ENCODE measurements at regions not wholly inside any gene's neighbourhood (a gene's known extent, or its start where the extent isn't known, plus 50 kb on each side); places are given as distances from the start of the nearest gene placed in this dataset.

DNA sequence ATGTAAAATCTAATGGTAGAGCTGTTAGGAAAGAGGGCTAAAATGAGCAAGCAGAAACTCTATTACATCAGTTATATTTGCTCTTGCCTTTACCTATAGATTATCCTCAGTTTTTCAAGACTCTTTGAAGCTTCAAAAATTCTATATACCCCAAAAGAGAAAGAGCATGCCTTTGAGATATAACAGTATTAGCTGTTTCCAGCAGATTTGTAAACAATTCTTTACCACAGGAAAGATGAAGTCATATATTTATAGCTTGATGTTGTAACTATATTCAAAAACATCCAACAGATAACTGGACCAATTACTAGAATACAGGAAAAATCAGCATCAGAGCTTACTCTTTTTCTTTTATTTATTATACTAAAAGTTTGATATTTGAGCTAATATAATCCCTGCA, 416.2 kb upstream of the TPK1 start:
- CTCF ChIA-PET = no interaction called here
- Histone ChIP-seq H3K4me3 (replicated peaks in 1 of 3; ENCODE audit: insufficient read depth in 1 of 3, low read depth in 1 of 3, low read length in 3 of 3) (no peak overlapping the region), H2AFZ (ENCODE audit: low read depth, low read length) (no peak overlapping the region), H3K4me2 (ENCODE audit: insufficient read depth, low read length) (no peak overlapping the region), H3K9me1 (replicated peaks; ENCODE audit: control insufficient read depth, extremely low read depth, insufficient read depth, low read length) (no peaks in the 10 kb centered on the region), H3K27me3 (ENCODE audit: control insufficient read depth in 2 of 2, insufficient read depth in 2 of 2, low read length in 2 of 2) (no peaks in the 10 kb centered on the region), H3K79me2 (ENCODE audit: control insufficient read depth, insufficient read depth, low read length) (no peaks in the 10 kb centered on the region), H3K4me1 (ENCODE audit: control insufficient read depth, extremely low read depth, insufficient read depth, low read length) (no peaks in the 10 kb centered on the region), H3K27ac (ENCODE audit: insufficient read depth, low read depth, low read length) (no peak overlapping the region), H4K20me1 (replicated peaks; ENCODE audit: control insufficient read depth, extremely low read depth, insufficient read depth, low read length) (no peaks in the 10 kb centered on the region), H3K9me3 (replicated peaks; ENCODE audit: control insufficient read depth, insufficient read depth, low read length) (peaks cover 3% of the 10 kb centered on the region), H3K36me3 (ENCODE audit: control insufficient read depth in 2 of 2, extremely low read depth in 1 of 2, insufficient read depth in 2 of 2, low read length in 2 of 2) (no peaks in the 10 kb centered on the region), H3K9ac (replicated peaks; ENCODE audit: extremely low read depth, insufficient read depth, low read length) (no peak overlapping the region)
- BruUV-seq (replicated peaks) = no TSS peak
- no peak for TF ChIP-seq JUN (IDR thresholded peaks at IDR 0.05; ENCODE audit: borderline replicate concordance, insufficient read depth, insufficient read length, low read depth)
- no peak for TF ChIP-seq POLR2A (IDR thresholded peaks at IDR 0.05; ENCODE audit: low read depth, low read length)
- no peak for TF ChIP-seq EZH2 (IDR thresholded peaks at IDR 0.05; ENCODE audit: borderline replicate concordance, low read depth, low read length, severe bottlenecking)
- no peak for TF ChIP-seq GATA2 (IDR thresholded peaks at IDR 0.05; ENCODE audit: insufficient read depth, insufficient read length, low read depth, low read length)
- no peak for TF ChIP-seq POLR2AphosphoS5 (IDR thresholded peaks at IDR 0.05; ENCODE audit: insufficient read depth, low read depth, low read length)
- TF ChIP-seq, protein P1, sequence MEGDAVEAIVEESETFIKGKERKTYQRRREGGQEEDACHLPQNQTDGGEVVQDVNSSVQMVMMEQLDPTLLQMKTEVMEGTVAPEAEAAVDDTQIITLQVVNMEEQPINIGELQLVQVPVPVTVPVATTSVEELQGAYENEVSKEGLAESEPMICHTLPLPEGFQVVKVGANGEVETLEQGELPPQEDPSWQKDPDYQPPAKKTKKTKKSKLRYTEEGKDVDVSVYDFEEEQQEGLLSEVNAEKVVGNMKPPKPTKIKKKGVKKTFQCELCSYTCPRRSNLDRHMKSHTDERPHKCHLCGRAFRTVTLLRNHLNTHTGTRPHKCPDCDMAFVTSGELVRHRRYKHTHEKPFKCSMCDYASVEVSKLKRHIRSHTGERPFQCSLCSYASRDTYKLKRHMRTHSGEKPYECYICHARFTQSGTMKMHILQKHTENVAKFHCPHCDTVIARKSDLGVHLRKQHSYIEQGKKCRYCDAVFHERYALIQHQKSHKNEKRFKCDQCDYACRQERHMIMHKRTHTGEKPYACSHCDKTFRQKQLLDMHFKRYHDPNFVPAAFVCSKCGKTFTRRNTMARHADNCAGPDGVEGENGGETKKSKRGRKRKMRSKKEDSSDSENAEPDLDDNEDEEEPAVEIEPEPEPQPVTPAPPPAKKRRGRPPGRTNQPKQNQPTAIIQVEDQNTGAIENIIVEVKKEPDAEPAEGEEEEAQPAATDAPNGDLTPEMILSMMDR (IDR thresholded peaks at IDR 0.05; ENCODE audit: extremely low read depth in 1 of 2, insufficient read depth in 1 of 2, low read depth in 1 of 2, low read length in 2 of 2) = no peak
- no peak for TF ChIP-seq MYC (IDR thresholded peaks at IDR 0.05; ENCODE audit: low read depth, low read length)
- TF ChIP-seq, protein P2, sequence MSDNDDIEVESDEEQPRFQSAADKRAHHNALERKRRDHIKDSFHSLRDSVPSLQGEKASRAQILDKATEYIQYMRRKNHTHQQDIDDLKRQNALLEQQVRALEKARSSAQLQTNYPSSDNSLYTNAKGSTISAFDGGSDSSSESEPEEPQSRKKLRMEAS (IDR thresholded peaks at IDR 0.05; ENCODE audit: insufficient read depth, insufficient read length) = no peak
- TF ChIP-seq FOS (IDR thresholded peaks at IDR 0.05; ENCODE audit: borderline replicate concordance, insufficient read depth, low read length) = no peak
- DNase-seq (ENCODE audit: low read depth, low spot score) = no peak
- POLR2A ChIA-PET = no interaction called here
- dilution Hi-C loops (cut with MboI; ENCODE audit: extremely low pct_ligation_motif_present, low sequenced_read_pairs) = no loop called here
- intact Hi-C loops (cut with micrococcal nuclease) = no loop called here
- no peak for FAIRE-seq

Data from endothelial cell of umbilical vein (primary cell).